ENCODE measurements at regions not wholly inside any gene's neighbourhood (a gene's known extent, or its start where the extent isn't known, plus 50 kb on each side); places are given as distances from the start of the nearest gene placed in this dataset.

GRCh38 chr9:30193421-30193820 lies 2191.0 kb upstream of the ACO1 start:
- TF ChIP-seq EZH2 (optimal IDR thresholded peaks at IDR 0.05; ENCODE audit: low read depth, low read length) (no peak), CTCF (IDR thresholded peaks at IDR 0.05; ENCODE audit: low read length) (no peak), EZH2phosphoT487 (IDR thresholded peaks at IDR 0.05; ENCODE audit: low read length) (no peak)
